ENCODE measurements at regions not wholly inside any gene's neighbourhood (a gene's known extent, or its start where the extent isn't known, plus 50 kb on each side); places are given as distances from the start of the nearest gene placed in this dataset.
A peak's percentile ranks its signal among the peaks of the same experiment; 100 is the strongest.

DNA sequence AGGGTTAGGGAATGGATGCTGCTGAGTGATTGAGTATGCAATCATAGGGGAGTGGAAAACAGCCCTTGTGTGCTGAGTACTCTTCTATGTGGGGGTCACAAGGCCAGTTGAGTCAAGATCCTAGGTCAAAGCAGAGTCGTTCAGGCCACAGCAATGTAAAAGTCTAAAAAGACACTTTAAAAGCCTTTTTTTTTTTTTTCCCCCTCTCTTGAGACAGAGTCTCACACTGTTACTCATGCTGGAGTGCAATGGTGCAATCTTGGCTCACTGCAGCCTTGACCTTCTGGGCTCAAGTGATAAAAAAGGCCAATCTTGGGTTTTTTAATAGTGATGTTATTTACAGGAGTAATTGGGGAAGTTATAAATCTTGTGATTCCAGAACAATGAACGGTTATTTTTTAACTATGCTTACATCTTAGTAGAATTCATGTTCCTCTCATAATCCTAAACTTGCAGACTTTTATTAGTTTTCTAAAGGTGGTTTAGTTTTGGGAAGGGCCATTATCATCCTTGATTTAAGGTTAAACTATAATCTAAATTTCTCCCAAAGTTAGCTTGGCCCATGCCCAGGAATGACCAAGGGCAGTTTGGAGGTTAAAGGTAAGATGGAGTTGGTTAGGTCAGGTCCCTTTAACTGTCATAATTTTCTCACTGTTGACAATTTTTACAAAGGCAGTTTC is 82.2 kb upstream of the BMP2K start:
- Mint-ChIP-seq H3K27ac (no peak overlapping the region), H3K4me3 (no peak overlapping the region), H3K36me3 (ENCODE audit: low read depth) (no peaks in the 10 kb centered on the region), H3K4me1 (no peaks in the 10 kb centered on the region), H3K27me3 (ENCODE audit: low read depth) (no peaks in the 10 kb centered on the region), H3K9me3 (no peaks in the 10 kb centered on the region)
- TF ChIP-seq, protein P1, sequence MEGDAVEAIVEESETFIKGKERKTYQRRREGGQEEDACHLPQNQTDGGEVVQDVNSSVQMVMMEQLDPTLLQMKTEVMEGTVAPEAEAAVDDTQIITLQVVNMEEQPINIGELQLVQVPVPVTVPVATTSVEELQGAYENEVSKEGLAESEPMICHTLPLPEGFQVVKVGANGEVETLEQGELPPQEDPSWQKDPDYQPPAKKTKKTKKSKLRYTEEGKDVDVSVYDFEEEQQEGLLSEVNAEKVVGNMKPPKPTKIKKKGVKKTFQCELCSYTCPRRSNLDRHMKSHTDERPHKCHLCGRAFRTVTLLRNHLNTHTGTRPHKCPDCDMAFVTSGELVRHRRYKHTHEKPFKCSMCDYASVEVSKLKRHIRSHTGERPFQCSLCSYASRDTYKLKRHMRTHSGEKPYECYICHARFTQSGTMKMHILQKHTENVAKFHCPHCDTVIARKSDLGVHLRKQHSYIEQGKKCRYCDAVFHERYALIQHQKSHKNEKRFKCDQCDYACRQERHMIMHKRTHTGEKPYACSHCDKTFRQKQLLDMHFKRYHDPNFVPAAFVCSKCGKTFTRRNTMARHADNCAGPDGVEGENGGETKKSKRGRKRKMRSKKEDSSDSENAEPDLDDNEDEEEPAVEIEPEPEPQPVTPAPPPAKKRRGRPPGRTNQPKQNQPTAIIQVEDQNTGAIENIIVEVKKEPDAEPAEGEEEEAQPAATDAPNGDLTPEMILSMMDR (IDR thresholded peaks at IDR 0.05; ENCODE audit: unreplicated experiment in 3 of 3) = no peak

DNA sequence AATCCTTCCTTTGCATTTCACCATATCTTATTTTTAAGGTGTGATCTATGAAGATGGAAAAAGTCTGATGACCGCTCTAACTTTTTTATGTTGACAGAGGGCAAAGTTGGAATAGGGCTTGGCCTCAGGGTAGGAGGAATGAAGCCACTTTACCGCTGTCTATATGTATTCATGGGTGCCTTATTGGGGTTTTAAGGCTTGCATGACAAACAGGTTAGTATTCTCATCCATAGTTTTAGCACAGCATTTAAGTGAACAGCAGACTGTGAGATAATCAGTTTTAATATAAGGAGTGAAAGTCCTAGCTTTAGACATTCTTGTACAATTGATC is 81.7 kb upstream of the BMP2K start:
- H3K4me3 Mint-ChIP-seq = no peak overlapping the region
- no peaks in the 10 kb centered on the region for H3K36me3 Mint-ChIP-seq (ENCODE audit: low read depth)
- TF ChIP-seq, protein P1 (IDR thresholded peaks at IDR 0.05; ENCODE audit: unreplicated experiment in 3 of 3) = no peak
- H3K27me3 Mint-ChIP-seq (ENCODE audit: low read depth) = no peaks in the 10 kb centered on the region
- H3K4me1 Mint-ChIP-seq = no peaks in the 10 kb centered on the region
- no peaks in the 10 kb centered on the region for H3K9me3 Mint-ChIP-seq
- no peak overlapping the region for H3K27ac Mint-ChIP-seq

DNA sequence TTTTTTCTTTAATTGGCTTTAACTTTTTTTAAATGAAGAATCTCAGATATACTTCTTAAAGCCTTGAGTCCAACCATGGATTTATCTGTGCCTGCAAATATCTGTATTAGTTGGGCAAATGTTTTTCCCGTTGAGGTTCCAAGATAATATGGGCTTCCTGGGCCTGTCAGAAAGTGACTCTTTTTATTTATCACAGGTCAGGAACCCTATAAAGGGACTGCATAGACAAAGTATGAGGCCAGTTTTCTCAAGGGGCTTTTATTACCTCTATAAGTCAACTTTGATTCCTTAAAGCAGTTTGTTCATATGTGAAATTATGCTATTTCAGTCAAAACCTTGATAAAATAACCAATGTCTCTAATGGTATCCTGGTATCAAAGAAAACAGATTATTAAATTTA is 80.2 kb upstream of the BMP2K start:
- peak overlapping the region in 1 of 3 experiments; percentile 25 for H3K27ac Mint-ChIP-seq
- TF ChIP-seq, protein P1 (IDR thresholded peaks at IDR 0.05; ENCODE audit: unreplicated experiment in 3 of 3) = no peak
- H3K4me3 Mint-ChIP-seq = no peak overlapping the region
- H3K36me3 Mint-ChIP-seq (ENCODE audit: low read depth) = no peaks in the 10 kb centered on the region
- no peaks in the 10 kb centered on the region for H3K4me1 Mint-ChIP-seq
- no peaks in the 10 kb centered on the region for H3K9me3 Mint-ChIP-seq
- H3K27me3 Mint-ChIP-seq (ENCODE audit: low read depth) = no peaks in the 10 kb centered on the region

GRCh38 chr4:78703079-78703478 is 73.1 kb upstream of the BMP2K start:
- no peaks in the 10 kb centered on the region for H3K36me3 Mint-ChIP-seq (ENCODE audit: low read depth)
- no peak overlapping the region for H3K27ac Mint-ChIP-seq
- no peaks in the 10 kb centered on the region for H3K4me1 Mint-ChIP-seq
- TF ChIP-seq, protein P1 (IDR thresholded peaks at IDR 0.05; ENCODE audit: unreplicated experiment in 3 of 3) = no peak
- H3K4me3 Mint-ChIP-seq = no peak overlapping the region
- peaks cover 10% of the 10 kb centered on the region for H3K9me3 Mint-ChIP-seq
- H3K27me3 Mint-ChIP-seq (ENCODE audit: low read depth) = peaks cover 3% of the 10 kb centered on the region

- Mint-ChIP-seq H3K9me3 (peaks cover 10% of the 10 kb centered on the region), H3K27ac (no peak overlapping the region), H3K36me3 (ENCODE audit: low read depth) (no peaks in the 10 kb centered on the region), H3K4me1 (no peaks in the 10 kb centered on the region), H3K27me3 (ENCODE audit: low read depth) (peaks cover 3% of the 10 kb centered on the region), H3K4me3 (no peak overlapping the region)
- TF ChIP-seq, protein P1 (IDR thresholded peaks at IDR 0.05; ENCODE audit: unreplicated experiment in 3 of 3) = no peak
Observed at GRCh38 chr4:78704317-78704716, 71.8 kb upstream of the BMP2K start.

DNA sequence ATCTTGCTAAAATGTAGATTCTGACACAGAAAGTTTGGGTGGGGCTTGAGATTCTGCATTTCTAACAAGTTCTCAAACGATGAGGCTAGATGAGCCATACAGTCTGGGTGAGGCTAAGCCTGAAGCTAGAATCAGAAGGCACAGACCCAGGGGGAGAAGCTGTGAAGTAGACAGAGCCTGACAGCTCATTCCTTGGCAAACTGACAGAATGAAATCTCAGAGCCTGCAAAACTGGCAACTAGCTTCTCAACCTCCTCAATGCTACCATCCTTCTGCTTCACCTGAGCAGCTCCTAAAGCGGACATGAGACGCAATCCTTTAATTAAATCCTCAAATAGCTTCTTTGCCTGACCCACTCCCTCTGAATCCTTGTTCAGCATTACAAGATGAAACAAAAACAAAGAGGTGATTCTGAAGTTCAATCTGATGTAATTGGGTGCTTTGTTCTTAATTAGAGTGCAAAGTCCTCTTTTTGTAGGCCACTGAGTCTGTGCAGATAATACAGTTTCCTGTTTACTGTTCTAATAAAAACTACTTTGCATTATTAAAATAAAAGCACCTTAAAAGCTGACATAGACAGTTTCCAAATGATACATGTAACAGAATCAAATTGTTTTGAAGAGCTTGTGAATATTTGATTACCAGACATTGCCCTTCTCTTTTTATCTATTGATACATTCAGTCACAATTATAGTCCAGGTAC is 71.0 kb upstream of the BMP2K start:
- TF ChIP-seq, protein P1 (IDR thresholded peaks at IDR 0.05; ENCODE audit: unreplicated experiment in 3 of 3) = no peak
- Mint-ChIP-seq H3K27me3 (ENCODE audit: low read depth) (peaks cover 3% of the 10 kb centered on the region), H3K9me3 (peaks cover 12% of the 10 kb centered on the region), H3K36me3 (ENCODE audit: low read depth) (no peaks in the 10 kb centered on the region), H3K4me3 (no peak overlapping the region), H3K4me1 (no peaks in the 10 kb centered on the region), H3K27ac (peak overlapping the region in 2 of 3 experiments; percentile 14 to 42)
